Retinal pigment epithelial cell (primary cell): ENCODE measurements at regions not wholly inside any gene's neighbourhood (a gene's known extent, or its start where the extent isn't known, plus 50 kb on each side); places are given as distances from the start of the nearest gene placed in this dataset.

ENCODE experiments used
- DNase-seq: peaks from one replicate; pipeline ENCODE4 v3.0.0-alpha.2; 2010; ENCODE audit warnings: low read depth
- H3K4me3 ChIP-seq: 2 replicates; pipeline ENCODE4 v1.5.1; 2011; ENCODE audit warnings: mild to moderate bottlenecking, low read length, control low read depth, moderate library complexity
- TF ChIP-seq, protein P1 (sequence below): conservative IDR thresholded peaks from 2 replicates; pipeline ENCODE4 v1.5.1; 2011; ENCODE audit warnings: low read depth, low read length, control low read depth, inconsistent platforms

DNA sequence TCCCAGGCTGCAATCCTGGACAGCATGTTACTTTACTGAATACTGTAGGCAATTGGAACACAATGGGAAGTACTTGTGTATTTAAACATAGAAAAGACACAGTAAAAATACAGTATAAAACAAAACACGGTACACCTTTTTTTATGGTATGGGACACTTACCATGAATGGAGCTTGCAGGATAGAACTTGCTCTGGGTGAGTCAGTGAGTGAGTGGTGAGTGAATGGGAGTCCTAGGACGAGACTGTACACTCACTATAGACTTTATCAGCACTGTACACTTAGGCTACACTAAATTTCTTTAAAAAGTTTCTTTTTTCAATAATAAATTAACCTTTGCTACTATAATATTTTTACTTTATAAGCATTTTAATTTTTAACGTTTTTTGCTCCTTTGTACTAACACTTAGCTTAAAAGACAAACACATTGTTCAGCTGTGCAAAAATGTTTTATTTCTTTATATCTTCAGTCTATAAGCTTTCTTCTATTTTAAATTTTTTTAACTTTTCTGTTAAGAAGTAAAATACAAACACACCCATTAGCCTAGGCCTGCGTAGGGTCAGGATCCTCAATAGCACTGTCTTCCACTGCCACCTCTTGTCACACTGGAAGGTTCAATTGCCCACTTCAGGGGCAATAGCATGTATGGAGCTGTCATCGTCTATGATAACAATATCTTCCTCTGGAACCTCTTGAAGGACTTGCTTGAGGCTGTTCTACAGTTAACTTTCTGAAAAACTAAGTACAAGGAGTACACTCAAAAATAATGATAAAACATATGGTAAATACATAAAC is 293.5 kb upstream of the FSTL5 start:
- no peak overlapping the region for H3K4me3 ChIP-seq
- no peak for DNase-seq
- TF ChIP-seq, protein P1, sequence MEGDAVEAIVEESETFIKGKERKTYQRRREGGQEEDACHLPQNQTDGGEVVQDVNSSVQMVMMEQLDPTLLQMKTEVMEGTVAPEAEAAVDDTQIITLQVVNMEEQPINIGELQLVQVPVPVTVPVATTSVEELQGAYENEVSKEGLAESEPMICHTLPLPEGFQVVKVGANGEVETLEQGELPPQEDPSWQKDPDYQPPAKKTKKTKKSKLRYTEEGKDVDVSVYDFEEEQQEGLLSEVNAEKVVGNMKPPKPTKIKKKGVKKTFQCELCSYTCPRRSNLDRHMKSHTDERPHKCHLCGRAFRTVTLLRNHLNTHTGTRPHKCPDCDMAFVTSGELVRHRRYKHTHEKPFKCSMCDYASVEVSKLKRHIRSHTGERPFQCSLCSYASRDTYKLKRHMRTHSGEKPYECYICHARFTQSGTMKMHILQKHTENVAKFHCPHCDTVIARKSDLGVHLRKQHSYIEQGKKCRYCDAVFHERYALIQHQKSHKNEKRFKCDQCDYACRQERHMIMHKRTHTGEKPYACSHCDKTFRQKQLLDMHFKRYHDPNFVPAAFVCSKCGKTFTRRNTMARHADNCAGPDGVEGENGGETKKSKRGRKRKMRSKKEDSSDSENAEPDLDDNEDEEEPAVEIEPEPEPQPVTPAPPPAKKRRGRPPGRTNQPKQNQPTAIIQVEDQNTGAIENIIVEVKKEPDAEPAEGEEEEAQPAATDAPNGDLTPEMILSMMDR = no peak

DNA sequence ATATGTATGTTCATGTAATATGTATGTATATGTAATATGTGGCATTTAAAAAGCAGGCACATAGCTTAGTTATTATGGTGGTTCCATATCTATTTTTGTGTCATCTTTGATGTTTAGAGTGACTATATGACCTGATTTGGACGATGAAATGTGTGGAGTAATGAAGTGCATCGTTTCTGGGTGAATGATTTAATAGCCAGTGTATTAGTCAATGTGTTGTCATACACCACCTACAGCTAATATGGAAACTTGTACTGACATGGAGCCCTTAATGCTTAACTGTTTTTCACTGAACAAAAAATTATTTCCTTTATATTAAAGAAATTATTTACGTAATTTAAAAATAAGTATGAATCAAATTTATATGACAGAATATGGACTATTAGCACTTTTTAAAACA is 292.3 kb upstream of the FSTL5 start:
- H3K4me3 ChIP-seq = no peak overlapping the region
- no peak for DNase-seq
- TF ChIP-seq, protein P1 = no peak

DNA sequence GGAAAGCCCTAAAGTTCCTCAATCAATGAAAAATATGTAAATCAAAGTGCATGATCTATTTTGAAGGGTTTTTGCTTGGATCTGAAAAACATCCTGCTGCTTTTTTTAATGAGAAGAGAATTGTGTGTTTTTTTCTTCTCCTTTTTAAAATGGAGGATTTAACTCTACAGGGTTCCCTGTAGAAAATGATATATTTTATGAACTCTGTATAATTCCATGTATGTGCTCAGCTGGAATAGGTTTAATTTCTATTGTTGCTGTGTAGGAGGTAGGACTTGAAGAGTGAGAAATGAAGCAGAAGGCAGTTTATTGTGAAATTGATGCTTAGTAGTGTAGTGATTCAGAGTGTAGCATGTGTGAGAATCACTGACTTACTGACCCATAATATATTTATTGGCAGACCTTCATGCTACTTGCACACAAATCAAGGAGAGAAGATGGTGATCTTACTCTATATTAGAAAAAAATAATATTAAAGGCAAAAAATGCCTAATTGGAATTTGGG is 286.8 kb upstream of the FSTL5 start:
- DNase-seq = no peak
- no peak overlapping the region for H3K4me3 ChIP-seq
- TF ChIP-seq, protein P1 = no peak

DNA sequence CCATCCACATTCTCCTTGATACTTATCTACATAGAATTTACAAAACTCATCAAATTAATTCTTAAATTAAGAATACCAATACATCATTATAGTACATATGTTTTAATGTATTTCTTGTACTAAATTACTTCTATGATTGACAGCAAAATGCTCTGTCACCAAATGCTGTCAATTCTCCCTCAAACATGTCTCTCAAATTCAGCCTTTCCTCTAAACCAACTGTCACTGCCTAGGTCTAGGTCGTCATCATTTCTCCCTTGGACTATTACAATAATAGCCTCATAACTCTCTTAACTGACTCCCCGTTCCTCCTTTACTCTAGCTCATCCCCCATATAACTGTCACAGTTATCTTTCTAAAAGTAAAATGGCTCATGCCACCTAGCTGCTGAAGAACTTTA is 279.7 kb upstream of the FSTL5 start:
- TF ChIP-seq, protein P1 = no peak
- no peak for DNase-seq

DNA sequence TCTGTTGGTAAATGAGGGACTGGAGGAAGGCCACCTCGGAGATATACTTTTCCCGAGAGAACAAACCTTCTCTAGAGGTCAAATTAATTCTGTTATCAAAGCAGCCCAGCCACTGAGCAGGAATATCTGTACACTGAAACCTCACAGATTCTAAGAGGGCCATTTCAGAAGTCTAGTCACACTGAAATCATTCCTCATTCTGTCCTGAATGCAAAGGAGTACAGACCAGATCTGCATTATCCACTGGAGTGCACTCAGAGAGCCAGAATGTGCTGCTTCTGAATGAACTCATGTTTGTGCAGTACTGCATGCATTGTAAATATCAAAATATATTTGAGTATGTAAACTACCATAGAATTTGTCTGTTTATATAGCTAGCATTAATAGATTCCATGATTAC is 278.3 kb upstream of the FSTL5 start:
- DNase-seq = no peak
- no peak overlapping the region for H3K4me3 ChIP-seq
- TF ChIP-seq, protein P1 = no peak

More for the DNA sequence above, 279.7 kb upstream of the FSTL5 start:
- H3K4me3 ChIP-seq = no peak overlapping the region

DNA sequence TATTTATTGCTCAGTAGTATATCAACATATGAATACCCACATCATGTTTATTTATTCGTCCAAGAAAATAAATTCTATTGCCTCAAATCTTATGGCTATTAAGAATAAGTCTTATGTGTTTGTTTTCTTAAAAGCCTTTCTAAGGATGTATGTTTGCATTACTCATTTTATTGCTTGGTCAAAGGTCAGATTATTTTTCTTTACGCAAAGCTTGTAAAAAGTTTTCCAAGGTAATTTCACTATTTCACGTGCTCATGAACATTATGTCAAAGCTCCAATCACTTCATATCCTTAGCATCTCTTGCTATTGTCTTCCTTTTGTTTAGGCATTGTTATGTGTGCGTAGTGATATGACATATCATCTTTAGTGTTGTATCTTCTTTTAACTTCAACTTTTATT is 258.5 kb upstream of the FSTL5 start:
- no peak overlapping the region for H3K4me3 ChIP-seq
- TF ChIP-seq, protein P1 = no peak
- DNase-seq = no peak

DNA sequence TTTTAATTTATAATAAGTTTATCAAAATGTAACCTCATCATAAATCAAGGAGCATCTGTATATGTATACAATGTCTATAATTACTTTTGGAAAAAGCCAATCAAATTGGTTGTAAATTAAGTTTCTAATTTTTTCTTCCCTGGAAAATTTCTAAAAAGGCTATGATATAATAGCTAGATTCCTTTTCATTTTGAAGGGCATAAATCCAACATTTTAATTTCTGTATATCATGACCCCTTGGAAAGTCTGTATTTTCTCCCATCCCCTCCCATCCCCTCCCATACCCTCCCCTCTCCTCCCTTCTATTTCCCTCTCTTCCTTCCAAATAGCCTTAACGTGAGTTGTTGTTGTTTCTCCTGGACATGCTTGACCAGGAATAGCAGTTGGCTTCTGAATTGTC is 247.1 kb upstream of the FSTL5 start:
- H3K4me3 ChIP-seq = no peak overlapping the region
- TF ChIP-seq, protein P1 = no peak
- no peak for DNase-seq
